Cardiac fibroblast (primary cell): ENCODE measurements at regions not wholly inside any gene's neighbourhood (a gene's known extent, or its start where the extent isn't known, plus 50 kb on each side); places are given as distances from the start of the nearest gene placed in this dataset.

Experiments used
- DNase-seq, 2 donors: peaks; one replicate each; pipeline versions ENCODE4 v3.0.0 to v3.0.0-alpha.2; 2010; ENCODE audit warnings: low read depth in 2 of 2
- H3K4me3 ChIP-seq, 2 donors: replicated peaks in 1 of 2; 1 replicate in 1 of 2; 2 replicates in 1 of 2; pipeline ENCODE4 v1.5.1; 2011; ENCODE audit warnings: low read depth in 2 of 2, low read length in 2 of 2, mild to moderate bottlenecking in 2 of 2, moderate library complexity in 1 of 2
- CTCF ChIP-seq: IDR thresholded peaks from one replicate; pipeline ENCODE4 v1.5.1; 2011; ENCODE audit warnings: low read depth, mild to moderate bottlenecking, low read length, inconsistent platforms

- peak in 1 of 2 donors; percentile 58 for DNase-seq
- no peak overlapping the region for H3K4me3 ChIP-seq
- TF ChIP-seq CTCF: no peak
These were observed 104.2 kb upstream of the IPO9 start for GRCh38 chr1:201724766-201725118.

GRCh38 chr1:201726700-201727099 lies 102.3 kb upstream of the IPO9 start:
- H3K4me3 ChIP-seq: no peak overlapping the region
- DNase-seq: no peak
- no peak for TF ChIP-seq CTCF

GRCh38 chr1:201728731-201729130 lies 100.2 kb upstream of the IPO9 start:
- no peak for DNase-seq
- no peak overlapping the region for H3K4me3 ChIP-seq
- no peak for TF ChIP-seq CTCF

- no peak overlapping the region for H3K4me3 ChIP-seq
- TF ChIP-seq CTCF: no peak
- DNase-seq: no peak
These were observed 98.9 kb upstream of the IPO9 start for GRCh38 chr1:201729973-201730608.

- H3K4me3 ChIP-seq: no peak overlapping the region
- DNase-seq: no peak
- no peak for TF ChIP-seq CTCF
These were observed 98.3 kb upstream of the IPO9 start for GRCh38 chr1:201730611-201731010.

GRCh38 chr1:201731142-201731541 lies 97.8 kb upstream of the IPO9 start:
- no peak for DNase-seq

More at GRCh38 chr1:201731142-201731541, 97.8 kb upstream of the IPO9 start:
- no peak overlapping the region for H3K4me3 ChIP-seq
- TF ChIP-seq CTCF: no peak
